Stimulated activated CD8-positive, alpha-beta memory T cell treated with anti-CD3 and anti-CD28 coated beads, Interleukin-4, amount 100 ng/mL, for 4 hours (primary cell): ENCODE measurements at regions not wholly inside any gene's neighbourhood (a gene's known extent, or its start where the extent isn't known, plus 50 kb on each side); places are given as distances from the start of the nearest gene placed in this dataset.
"Not testable (repeated sequence)": the region's sequence is repeated elsewhere in the genome, so short reads cannot be mapped to it uniquely, and the experiment has no call there.

Source experiments
- DNase-seq, 2 donors: peaks; one replicate each; pipeline ENCODE4 v3.0.0-alpha.2; 2020; ENCODE audit warnings: low read depth in 2 of 2, low spot score in 1 of 2

GRCh38 chrY:12358337-12358736 is 342.7 kb upstream of the USP9Y start:
- DNase-seq, result no peak

- DNase-seq, result no peak
Observed at GRCh38 chrY:12359867-12360266, 341.2 kb upstream of the USP9Y start.

GRCh38 chrY:12360496-12360895 is 340.5 kb upstream of the USP9Y start:
- DNase-seq, result no peak

- DNase-seq, result no peak
Observed at GRCh38 chrY:12365311-12365910, 335.6 kb upstream of the USP9Y start.

GRCh38 chrY:12374588-12374987 is 326.4 kb upstream of the USP9Y start:
- not testable (repeated sequence) for DNase-seq

GRCh38 chrY:12391655-12392559 is 309.1 kb upstream of the USP9Y start:
- DNase-seq, result not testable (repeated sequence)

- DNase-seq, result no peak
Observed at GRCh38 chrY:12393190-12393589, 307.8 kb upstream of the USP9Y start.

GRCh38 chrY:12395381-12396120 is 305.5 kb upstream of the USP9Y start:
- DNase-seq, result not testable (repeated sequence)

- no peak for DNase-seq
Observed at GRCh38 chrY:12403916-12404315, 297.1 kb upstream of the USP9Y start.

- no peak for DNase-seq
Observed at GRCh38 chrY:12408236-12408635, 292.8 kb upstream of the USP9Y start.

GRCh38 chrY:12410696-12411095 is 290.3 kb upstream of the USP9Y start:
- DNase-seq, result no peak

GRCh38 chrY:12421072-12421787 is 279.8 kb upstream of the USP9Y start:
- DNase-seq, result no peak

GRCh38 chrY:12421788-12422124 is 279.3 kb upstream of the USP9Y start:
- no peak for DNase-seq

- no peak for DNase-seq
Observed at GRCh38 chrY:12422536-12422935, 278.5 kb upstream of the USP9Y start.

- no peak for DNase-seq
Observed at GRCh38 chrY:12423416-12424252, 277.4 kb upstream of the USP9Y start.

- DNase-seq, result no peak
Observed at GRCh38 chrY:12425506-12425905, 275.5 kb upstream of the USP9Y start.

- DNase-seq, result no peak
Observed at GRCh38 chrY:12427361-12427760, 273.7 kb upstream of the USP9Y start.

- no peak for DNase-seq
Observed at GRCh38 chrY:12431546-12431945, 269.5 kb upstream of the USP9Y start.

GRCh38 chrY:12438823-12439222 is 262.2 kb upstream of the USP9Y start:
- DNase-seq, result not testable (repeated sequence)

- DNase-seq, result no peak
Observed at GRCh38 chrY:12444200-12444599, 256.8 kb upstream of the USP9Y start.
